GM12865 (cell line): ENCODE measurements at regions not wholly inside any gene's neighbourhood (a gene's known extent, or its start where the extent isn't known, plus 50 kb on each side); places are given as distances from the start of the nearest gene placed in this dataset.
A peak's percentile ranks its signal among the peaks of the same experiment; 100 is the strongest.
"Not testable (repeated sequence)": the region's sequence is repeated elsewhere in the genome, so short reads cannot be mapped to it uniquely, and the experiment has no call there.

Source experiments
- DNase-seq: peaks from one replicate; pipeline ENCODE4 v3.0.0; 2010; ENCODE audit warnings: low read depth
- H3K4me3 ChIP-seq: 2 replicates; pipeline ENCODE4 v1.5.1; 2011; ENCODE audit warnings: mild to moderate bottlenecking, low read depth, low read length, control low read depth

DNA sequence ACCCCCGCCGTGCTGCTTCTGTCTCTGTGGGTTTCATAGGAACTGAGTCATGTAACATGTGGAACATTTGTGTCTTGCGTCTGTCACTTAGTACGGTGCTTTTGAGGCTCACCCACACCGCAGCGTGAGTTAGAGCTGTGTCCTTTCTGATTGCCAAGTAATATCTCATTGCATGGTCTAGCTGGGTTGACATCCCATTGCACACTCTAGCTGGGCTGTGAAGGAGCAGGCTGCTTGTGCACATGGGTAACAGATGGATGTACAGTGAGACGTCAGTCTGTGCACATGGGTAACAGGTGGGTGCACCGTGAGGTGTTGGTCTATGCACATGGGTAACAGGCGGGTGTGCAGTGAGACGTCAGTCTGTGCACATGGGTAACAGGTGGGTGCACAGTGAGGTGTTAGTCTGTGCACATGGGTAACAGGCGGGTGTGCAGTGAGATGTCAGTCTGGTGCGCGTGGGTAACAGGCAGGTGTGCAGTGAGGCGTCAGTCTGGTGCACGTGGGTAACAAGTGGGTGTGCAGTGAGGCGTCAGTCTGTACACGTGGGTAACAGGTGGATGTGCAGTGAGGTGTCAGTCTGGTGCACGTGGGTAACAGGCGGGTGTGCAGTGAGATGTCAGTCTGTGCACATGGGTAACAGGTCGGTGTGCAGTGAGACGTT lies 58.5 kb upstream of the METTL9 start:
- DNase-seq, result peak; percentile 63
- not testable (repeated sequence) for H3K4me3 ChIP-seq

DNA sequence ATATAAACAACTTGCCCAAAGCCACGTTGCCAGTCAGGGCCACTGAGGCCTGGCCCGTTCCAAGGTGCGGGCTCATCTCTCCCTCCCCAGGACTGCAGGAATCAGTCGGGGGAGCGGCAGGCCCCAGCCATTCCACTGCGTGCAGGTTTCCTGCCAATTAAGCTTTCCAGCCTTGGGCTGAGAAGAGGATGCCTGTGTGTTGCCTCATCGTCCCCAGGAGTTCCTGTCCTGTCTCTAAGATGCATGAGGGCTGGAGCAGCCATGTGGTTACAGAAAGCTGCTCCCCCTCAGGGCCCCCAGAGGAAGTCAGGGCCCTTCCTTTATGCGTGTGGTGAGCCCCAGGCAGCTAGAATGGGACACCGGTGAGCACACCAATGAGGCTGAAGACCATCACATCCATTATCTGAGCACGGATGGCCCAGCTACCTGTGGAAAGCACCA lies 57.7 kb upstream of the METTL9 start:
- not testable (repeated sequence) for DNase-seq, H3K4me3 ChIP-seq

DNA sequence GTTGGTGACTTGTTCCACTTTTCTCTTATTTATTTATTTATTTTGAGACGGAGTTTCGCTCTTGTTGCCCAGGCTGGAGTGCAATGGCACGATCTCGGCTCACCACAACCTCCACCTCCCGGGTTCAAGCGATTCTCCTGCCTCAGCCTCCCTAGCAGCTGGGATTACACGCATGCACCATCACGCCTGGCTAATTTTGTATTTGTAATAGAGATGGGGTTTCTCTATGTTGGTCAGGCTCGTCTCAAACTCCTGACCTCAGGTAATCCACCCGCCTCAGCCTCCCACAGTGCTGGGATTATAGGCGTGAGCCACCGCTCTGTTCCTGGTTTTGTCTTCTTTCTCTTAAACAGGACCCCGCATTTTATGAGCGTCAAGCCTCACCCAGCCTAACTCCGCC lies 57.3 kb upstream of the METTL9 start:
- DNase-seq, H3K4me3 ChIP-seq: not testable (repeated sequence)

DNA sequence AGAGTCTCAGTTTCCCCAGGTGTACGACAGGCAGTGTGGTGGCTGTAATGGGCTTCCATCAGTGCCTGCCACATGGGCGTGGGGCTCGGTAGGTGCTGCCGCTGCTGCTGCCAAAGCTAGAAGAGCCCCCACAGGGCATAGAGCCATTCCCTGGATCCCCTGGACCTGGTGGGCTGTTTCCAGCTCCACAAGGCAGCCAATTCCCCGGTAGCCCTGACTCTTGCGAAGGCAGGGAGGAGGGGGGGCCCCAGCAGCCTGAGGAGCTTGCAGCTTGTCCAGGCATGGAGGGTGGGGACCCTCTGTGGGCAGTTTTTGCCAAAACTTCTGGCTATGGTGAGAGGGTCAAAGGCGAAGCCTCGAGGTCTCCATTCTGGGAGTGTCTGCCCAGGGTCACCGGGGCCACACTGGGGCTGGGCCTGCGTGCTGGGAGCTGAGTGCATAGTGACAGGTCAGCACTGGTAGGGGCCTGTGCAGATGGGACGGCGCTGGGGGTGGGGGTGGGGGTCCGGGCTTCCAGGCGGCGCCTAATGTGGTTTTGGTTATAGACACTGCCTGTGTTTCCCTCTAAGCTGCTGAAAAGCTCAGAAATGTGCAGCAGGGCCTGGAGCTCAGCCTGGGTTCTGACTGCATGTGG lies 56.8 kb upstream of the METTL9 start:
- not testable (repeated sequence) for DNase-seq, H3K4me3 ChIP-seq

DNA sequence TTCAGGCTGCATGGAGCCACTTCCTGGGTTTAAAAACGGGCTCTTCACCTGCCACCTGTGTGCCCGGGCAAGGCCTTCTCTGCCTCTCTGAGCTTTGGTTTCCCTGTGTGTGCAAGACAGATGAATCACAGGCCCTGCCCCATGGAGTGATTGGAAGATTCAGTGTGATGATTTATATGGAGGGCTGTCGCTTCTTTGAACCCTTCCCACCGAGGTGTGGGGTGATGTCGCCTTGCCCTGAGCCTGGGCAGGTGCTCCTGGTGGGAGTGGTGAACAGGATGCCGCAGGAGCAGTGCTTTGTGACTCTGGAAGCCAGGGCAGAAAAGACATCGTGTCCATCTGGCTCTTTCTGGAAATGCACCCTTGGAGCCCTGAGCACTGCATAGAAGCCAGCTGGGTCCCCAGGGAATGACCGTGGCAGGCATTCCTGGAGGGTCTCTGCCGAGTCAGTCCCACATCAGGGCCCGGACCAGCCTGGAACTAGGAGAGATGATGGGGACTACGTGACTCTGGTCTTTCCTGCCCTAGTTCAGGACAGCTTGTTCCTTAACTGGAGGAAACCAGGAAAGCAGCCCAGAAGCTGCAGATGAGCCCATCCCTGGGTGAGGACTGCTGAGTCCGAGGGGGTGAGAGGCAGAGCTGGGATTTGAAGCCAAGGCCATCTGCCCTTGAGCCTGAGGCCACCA lies 56.1 kb upstream of the METTL9 start:
- not testable (repeated sequence) for DNase-seq, H3K4me3 ChIP-seq

DNA sequence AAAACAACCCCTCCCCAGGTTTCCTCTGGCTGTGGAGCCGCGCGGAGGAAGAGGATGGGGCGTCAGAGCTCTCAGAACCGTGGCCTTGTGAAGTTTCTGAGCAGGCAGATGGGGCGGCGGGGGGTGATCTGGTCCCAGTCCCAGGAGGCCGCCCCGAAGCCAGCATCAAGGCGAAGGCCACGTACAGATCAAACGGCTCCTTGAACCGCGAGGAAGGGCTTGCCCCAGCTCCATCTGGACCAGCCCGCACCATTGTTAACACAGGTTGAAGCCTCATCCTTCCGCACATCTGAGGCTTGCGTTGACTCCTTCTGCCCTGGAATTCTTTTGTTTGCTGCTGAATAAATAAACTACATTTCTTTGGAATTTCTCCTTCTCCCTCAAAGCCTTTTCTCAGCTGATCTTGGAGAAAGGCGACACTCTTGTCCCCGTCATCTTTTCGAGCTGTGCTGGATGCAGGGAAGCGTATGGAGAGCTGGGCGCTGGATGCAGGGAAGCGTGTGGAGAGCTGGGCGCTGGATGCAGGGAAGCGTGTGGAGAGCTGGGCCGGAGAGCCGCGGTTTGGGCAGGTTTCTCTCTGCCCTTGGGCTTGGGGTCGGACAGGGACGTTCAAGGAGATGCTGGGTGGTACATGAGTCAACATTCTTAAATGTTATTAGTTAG lies 53.6 kb upstream of the METTL9 start:
- H3K4me3 ChIP-seq, DNase-seq: not testable (repeated sequence)

DNA sequence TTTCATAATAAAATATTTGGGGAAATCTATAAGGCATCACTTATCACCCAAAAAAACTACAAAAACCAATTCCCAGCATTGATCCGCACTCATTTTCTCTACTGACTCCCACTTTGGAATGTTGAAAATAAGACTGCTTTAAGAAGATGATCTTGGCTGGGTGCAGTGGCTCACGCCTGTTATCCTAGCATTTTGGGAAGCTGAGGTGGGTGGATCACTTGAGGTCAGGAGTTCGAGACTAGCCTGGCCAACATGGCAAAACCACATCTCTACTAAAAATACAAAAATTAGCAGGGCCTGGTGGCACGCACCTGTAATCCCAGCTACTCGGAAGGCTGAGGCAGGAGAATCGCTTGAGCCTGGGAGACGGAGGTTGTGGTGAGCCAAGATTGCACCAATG lies 50.0 kb upstream of the METTL9 start:
- not testable (repeated sequence) for H3K4me3 ChIP-seq, DNase-seq
